Stromal cell of bone marrow (primary cell): ENCODE measurements at regions not wholly inside any gene's neighbourhood (a gene's known extent, or its start where the extent isn't known, plus 50 kb on each side); places are given as distances from the start of the nearest gene placed in this dataset.
"Not testable (repeated sequence)": the region's sequence is repeated elsewhere in the genome, so short reads cannot be mapped to it uniquely, and the experiment has no call there.

ENCODE experiments used
- DNase-seq: peaks from one replicate; pipeline ENCODE4 v3.0.0-alpha.2; 2012; ENCODE audit warnings: low read depth

- DNase-seq: no peak
These were observed 470.9 kb upstream of the API5 start for GRCh38 chr11:42840860-42841259.

- DNase-seq: no peak
These were observed 470.2 kb upstream of the API5 start for GRCh38 chr11:42841556-42841955.

- DNase-seq: no peak
These were observed 462.4 kb upstream of the API5 start for GRCh38 chr11:42849362-42849761.

GRCh38 chr11:42857344-42857743 is 454.5 kb upstream of the API5 start:
- no peak for DNase-seq

GRCh38 chr11:42870480-42870879 is 441.3 kb upstream of the API5 start:
- no peak for DNase-seq

GRCh38 chr11:42873800-42874405 is 437.9 kb upstream of the API5 start:
- DNase-seq: not testable (repeated sequence)

- not testable (repeated sequence) for DNase-seq
These were observed 430.5 kb upstream of the API5 start for GRCh38 chr11:42881335-42881734.

GRCh38 chr11:42890773-42891172 is 421.0 kb upstream of the API5 start:
- DNase-seq: no peak

- DNase-seq: no peak
These were observed 410.7 kb upstream of the API5 start for GRCh38 chr11:42901084-42901483.

GRCh38 chr11:42906226-42906625 is 405.6 kb upstream of the API5 start:
- DNase-seq: no peak

- no peak for DNase-seq
These were observed 398.1 kb upstream of the API5 start for GRCh38 chr11:42913731-42914130.

GRCh38 chr11:42923651-42924050 is 388.1 kb upstream of the API5 start:
- no peak for DNase-seq

- no peak for DNase-seq
These were observed 385.9 kb upstream of the API5 start for GRCh38 chr11:42925916-42926315.

GRCh38 chr11:42947405-42947804 is 364.4 kb upstream of the API5 start:
- no peak for DNase-seq

- DNase-seq: not testable (repeated sequence)
These were observed 361.9 kb upstream of the API5 start for GRCh38 chr11:42949738-42950376.

GRCh38 chr11:42951266-42951665 is 360.5 kb upstream of the API5 start:
- DNase-seq: no peak

- no peak for DNase-seq
These were observed 354.0 kb upstream of the API5 start for GRCh38 chr11:42957831-42958230.

- DNase-seq: no peak
These were observed 353.2 kb upstream of the API5 start for GRCh38 chr11:42958635-42959034.

- no peak for DNase-seq
These were observed 351.2 kb upstream of the API5 start for GRCh38 chr11:42960521-42961088.

- DNase-seq: no peak
These were observed 344.1 kb upstream of the API5 start for GRCh38 chr11:42967653-42968052.

GRCh38 chr11:42972741-42973140 is 339.1 kb upstream of the API5 start:
- DNase-seq: no peak

GRCh38 chr11:42974510-42975179 is 337.2 kb upstream of the API5 start:
- DNase-seq: no peak

- DNase-seq: no peak
These were observed 336.6 kb upstream of the API5 start for GRCh38 chr11:42975180-42975529.
